VCaP (cell line): ENCODE measurements at regions not wholly inside any gene's neighbourhood (a gene's known extent, or its start where the extent isn't known, plus 50 kb on each side); places are given as distances from the start of the nearest gene placed in this dataset.

Source experiments
- H3K27ac ChIP-seq: fragments of 450-650 bp; 2 replicates; pipeline ENCODE4 v1.5.1; 2017
- CTCF ChIP-seq: fragments of 450-650 bp; conservative IDR thresholded peaks from 2 replicates; pipeline ENCODE4 v1.5.1; 2017; ENCODE audit warnings: mild to moderate bottlenecking, moderate library complexity

GRCh38 chr14:22474730-22475351 lies 114.2 kb downstream of the DAD1 start:
- H3K27ac ChIP-seq: no peak overlapping the region
- no peak for TF ChIP-seq CTCF

- no peak overlapping the region for H3K27ac ChIP-seq
- peak; percentile 80 for TF ChIP-seq CTCF
Observed at GRCh38 chr14:22472935-22473854, 115.8 kb downstream of the DAD1 start.

GRCh38 chr14:22472466-22472865 lies 116.6 kb downstream of the DAD1 start:
- no peak overlapping the region for H3K27ac ChIP-seq
- no peak for TF ChIP-seq CTCF

GRCh38 chr14:22471545-22472121 lies 117.4 kb downstream of the DAD1 start:
- no peak overlapping the region for H3K27ac ChIP-seq
- TF ChIP-seq CTCF: peak; percentile 74

GRCh38 chr14:22469538-22470303 lies 119.3 kb downstream of the DAD1 start:
- H3K27ac ChIP-seq: no peak overlapping the region
- no peak for TF ChIP-seq CTCF

GRCh38 chr14:22468830-22469229 lies 120.2 kb downstream of the DAD1 start:
- no peak for TF ChIP-seq CTCF
- no peak overlapping the region for H3K27ac ChIP-seq

- no peak for TF ChIP-seq CTCF
- no peak overlapping the region for H3K27ac ChIP-seq
Observed at GRCh38 chr14:22466491-22466890, 122.5 kb downstream of the DAD1 start.
